Omental fat pad (tissue), 3 donors: ENCODE measurements at regions not wholly inside any gene's neighbourhood (a gene's known extent, or its start where the extent isn't known, plus 50 kb on each side); places are given as distances from the start of the nearest gene placed in this dataset.

Source experiments
- ATAC-seq: fragments of 150-250 bp; one replicate; pipeline ENCODE4 v1.9.1; 2016; ENCODE audit warnings: mild to moderate bottlenecking, moderate library complexity; ENCODE audit not compliant: low FRiP score
- DNase-seq: peaks from one replicate; pipeline ENCODE4 v3.0.0-alpha.2; 2019; ENCODE audit warnings: low spot score
- TF ChIP-seq, protein P1 (sequence below), 3 donors: fragments of 450-650 bp; IDR thresholded peaks; one replicate each; pipeline ENCODE4 v1.5.1; 2016 to 2017; ENCODE audit warnings: antibody characterized with exemption in 3 of 3, mild to moderate bottlenecking in 3 of 3, moderate library complexity in 2 of 3

DNA sequence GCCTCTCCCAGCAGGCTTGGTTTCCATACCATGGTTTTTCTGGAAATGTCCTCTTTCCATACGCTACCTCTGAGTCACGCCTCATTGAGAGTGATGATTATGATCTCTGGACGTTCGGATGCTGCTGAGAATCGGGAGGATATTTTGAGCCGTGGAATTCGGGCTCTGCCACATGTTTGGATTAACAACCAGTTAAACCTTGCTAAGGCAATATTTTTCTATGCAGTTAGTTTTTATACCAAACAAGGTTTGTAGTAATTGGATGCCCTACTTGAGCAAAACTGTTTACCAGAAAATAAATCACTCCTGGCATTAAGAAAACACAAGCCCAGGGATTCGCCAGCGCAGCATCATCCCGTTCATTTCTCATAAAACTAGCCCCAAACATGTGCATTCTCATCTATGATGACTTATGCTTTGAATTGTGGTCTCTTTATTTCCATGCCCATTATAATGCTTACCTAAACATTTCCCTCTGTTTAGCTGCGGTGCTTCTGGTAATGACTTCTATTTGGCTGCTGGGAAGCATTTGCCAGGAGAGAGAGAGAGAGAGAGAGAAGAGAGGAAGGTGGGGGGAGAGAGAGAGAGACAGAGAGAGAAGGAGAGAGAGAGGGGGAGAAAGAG, 198.9 kb downstream of the CLIC5 start:
- TF ChIP-seq, protein P1, sequence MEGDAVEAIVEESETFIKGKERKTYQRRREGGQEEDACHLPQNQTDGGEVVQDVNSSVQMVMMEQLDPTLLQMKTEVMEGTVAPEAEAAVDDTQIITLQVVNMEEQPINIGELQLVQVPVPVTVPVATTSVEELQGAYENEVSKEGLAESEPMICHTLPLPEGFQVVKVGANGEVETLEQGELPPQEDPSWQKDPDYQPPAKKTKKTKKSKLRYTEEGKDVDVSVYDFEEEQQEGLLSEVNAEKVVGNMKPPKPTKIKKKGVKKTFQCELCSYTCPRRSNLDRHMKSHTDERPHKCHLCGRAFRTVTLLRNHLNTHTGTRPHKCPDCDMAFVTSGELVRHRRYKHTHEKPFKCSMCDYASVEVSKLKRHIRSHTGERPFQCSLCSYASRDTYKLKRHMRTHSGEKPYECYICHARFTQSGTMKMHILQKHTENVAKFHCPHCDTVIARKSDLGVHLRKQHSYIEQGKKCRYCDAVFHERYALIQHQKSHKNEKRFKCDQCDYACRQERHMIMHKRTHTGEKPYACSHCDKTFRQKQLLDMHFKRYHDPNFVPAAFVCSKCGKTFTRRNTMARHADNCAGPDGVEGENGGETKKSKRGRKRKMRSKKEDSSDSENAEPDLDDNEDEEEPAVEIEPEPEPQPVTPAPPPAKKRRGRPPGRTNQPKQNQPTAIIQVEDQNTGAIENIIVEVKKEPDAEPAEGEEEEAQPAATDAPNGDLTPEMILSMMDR (IDR thresholded peaks at IDR 0.05), result no peak
- no peak for DNase-seq
- no peak for ATAC-seq

- DNase-seq (no peak), ATAC-seq (no peak)
- TF ChIP-seq, protein P1 (IDR thresholded peaks at IDR 0.05), result no peak
Observed at GRCh38 chr6:45815466-45816125, 200.1 kb downstream of the CLIC5 start.

DNA sequence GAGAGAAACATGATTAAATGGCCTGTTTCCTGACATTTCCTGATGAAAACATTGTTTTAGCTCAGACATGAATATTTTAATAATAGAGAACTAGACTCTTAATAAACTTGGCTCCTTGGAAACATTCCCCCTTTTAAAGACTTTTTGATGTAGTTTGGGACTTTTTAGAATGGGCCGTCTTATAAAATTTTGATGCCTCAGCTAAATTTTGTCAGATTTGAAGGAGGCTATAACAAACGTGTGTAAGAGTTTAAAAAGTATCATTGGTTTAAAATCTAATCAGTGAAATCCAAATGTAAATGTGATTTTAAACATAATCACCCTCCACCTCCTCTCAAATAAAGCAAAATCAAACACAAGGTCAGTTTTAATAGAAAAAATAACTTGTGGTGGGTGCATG, 200.9 kb downstream of the CLIC5 start:
- DNase-seq (no peak), ATAC-seq (no peak)

GRCh38 chr6:45813943-45814342, 201.7 kb downstream of the CLIC5 start:
- TF ChIP-seq, protein P1 (IDR thresholded peaks at IDR 0.05), result no peak

More for the DNA sequence above, 200.9 kb downstream of the CLIC5 start:
- TF ChIP-seq, protein P1 (IDR thresholded peaks at IDR 0.05), result no peak

GRCh38 chr6:45812922-45813321, 202.7 kb downstream of the CLIC5 start:
- TF ChIP-seq, protein P1 (IDR thresholded peaks at IDR 0.05), result no peak
- ATAC-seq (no peak), DNase-seq (no peak)

More at GRCh38 chr6:45813943-45814342, 201.7 kb downstream of the CLIC5 start:
- no peak for ATAC-seq
- no peak for DNase-seq

DNA sequence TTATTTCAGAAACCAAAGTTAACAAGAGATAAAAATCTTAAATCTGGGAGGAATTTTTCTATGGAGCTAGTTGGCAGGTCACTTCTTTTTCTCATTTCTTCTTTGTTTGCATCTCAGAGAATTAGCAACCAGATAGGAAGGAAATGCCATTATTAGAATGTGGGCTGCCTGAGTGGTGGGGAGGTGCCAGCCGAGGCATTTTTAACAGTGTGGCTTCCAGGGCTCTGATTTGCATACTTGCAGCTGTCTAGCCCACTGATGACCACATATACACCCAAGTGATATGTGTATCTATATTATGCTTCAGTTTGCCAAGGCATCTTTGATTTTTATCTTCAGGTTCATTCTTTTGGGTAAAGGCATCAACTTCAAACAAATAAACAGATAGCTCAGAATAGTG, 206.7 kb downstream of the CLIC5 start:
- DNase-seq (no peak), ATAC-seq (no peak)

More for the DNA sequence above, 206.7 kb downstream of the CLIC5 start:
- TF ChIP-seq, protein P1 (IDR thresholded peaks at IDR 0.05), result no peak
